ENCODE measurements at regions not wholly inside any gene's neighbourhood (a gene's known extent, or its start where the extent isn't known, plus 50 kb on each side); places are given as distances from the start of the nearest gene placed in this dataset.

DNA sequence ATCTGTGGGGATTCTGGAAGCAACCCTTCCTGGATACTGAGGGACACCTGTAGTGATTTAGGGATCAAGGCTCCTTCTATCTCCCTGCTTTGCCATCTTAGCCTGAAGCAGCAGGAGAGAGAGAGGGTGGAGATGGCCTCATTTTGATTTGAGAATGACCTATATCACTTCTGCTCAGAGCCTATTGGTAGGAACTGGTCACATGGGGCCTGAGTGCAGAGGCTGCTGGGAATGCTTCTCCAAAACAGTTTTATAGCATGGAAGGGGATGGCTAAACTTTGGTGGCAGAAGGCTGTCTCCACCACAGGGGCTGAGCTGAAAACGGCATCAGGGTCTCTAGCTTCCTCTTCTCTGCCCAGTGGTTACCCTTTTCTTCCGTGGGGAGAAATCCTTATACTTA, 105.8 kb downstream of the TBX19 start:
- TF ChIP-seq POLR2A (IDR thresholded peaks at IDR 0.05), result no peak
- TF ChIP-seq, protein P1, sequence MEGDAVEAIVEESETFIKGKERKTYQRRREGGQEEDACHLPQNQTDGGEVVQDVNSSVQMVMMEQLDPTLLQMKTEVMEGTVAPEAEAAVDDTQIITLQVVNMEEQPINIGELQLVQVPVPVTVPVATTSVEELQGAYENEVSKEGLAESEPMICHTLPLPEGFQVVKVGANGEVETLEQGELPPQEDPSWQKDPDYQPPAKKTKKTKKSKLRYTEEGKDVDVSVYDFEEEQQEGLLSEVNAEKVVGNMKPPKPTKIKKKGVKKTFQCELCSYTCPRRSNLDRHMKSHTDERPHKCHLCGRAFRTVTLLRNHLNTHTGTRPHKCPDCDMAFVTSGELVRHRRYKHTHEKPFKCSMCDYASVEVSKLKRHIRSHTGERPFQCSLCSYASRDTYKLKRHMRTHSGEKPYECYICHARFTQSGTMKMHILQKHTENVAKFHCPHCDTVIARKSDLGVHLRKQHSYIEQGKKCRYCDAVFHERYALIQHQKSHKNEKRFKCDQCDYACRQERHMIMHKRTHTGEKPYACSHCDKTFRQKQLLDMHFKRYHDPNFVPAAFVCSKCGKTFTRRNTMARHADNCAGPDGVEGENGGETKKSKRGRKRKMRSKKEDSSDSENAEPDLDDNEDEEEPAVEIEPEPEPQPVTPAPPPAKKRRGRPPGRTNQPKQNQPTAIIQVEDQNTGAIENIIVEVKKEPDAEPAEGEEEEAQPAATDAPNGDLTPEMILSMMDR (IDR thresholded peaks at IDR 0.05 in 4 of 5, conservative IDR thresholded peaks at IDR 0.05 in 1 of 5), result no peak
